ENCODE measurements at regions not wholly inside any gene's neighbourhood (a gene's known extent, or its start where the extent isn't known, plus 50 kb on each side); places are given as distances from the start of the nearest gene placed in this dataset.
"Not testable (repeated sequence)": the region's sequence is repeated elsewhere in the genome, so short reads cannot be mapped to it uniquely, and the experiment has no call there.

DNA sequence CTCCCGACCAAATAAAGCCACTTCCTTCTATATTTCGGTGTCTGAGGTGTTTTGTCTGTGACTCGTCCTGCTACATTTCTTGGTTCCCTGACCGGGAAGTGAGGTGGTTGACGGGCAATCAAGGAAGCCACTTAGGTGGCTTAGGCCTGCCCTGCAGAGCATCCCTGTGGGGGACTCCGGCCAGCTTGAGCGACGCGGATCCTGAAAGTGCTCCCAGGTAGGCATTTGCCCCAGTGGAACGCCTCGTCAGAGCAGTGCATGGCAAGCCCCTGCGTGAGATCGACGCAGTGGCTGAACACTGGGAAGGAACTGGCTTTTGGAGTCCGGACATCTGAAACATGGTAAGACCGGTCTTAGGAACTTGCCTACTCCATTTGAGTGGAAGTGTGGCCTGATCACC is 157.2 kb upstream of the COX7C start:
- DNase-seq = no peak

DNA sequence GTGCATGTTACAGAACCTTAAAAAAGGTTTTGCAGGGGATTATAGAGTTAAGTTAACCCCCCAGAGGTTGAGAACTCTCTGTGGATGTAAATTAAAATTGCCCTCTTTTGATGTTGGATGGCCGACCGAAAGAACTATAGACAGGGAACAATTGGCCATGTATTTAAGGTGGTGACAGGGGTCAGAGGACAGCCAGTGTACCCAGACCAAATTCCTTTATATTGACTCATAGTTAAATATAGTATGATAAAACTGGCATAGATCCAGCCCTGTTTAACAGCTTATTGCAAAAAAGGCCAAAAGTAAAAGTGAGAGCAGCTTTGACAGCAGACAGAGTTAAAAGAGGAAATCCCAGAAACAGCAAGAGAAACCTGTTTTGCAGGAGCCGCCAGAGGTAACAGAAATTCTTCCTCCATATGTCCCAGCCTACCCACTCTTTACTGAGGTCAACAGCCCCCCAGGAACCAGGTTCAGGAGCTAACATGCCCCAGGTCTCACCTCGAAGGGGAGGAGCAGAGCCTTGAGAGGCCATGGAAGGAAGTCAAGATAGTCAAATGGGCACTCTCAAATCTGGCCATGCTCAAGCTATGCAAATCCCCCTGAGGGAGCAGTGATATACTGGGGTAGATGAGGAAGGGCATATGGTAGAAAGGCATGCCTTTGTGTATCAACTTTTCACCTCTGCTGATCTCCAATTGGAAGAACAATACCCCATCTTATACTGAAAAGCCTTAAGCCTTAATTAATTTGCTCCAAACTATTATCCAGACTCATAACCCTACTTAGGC is 156.4 kb upstream of the COX7C start:
- no peak for DNase-seq

DNA sequence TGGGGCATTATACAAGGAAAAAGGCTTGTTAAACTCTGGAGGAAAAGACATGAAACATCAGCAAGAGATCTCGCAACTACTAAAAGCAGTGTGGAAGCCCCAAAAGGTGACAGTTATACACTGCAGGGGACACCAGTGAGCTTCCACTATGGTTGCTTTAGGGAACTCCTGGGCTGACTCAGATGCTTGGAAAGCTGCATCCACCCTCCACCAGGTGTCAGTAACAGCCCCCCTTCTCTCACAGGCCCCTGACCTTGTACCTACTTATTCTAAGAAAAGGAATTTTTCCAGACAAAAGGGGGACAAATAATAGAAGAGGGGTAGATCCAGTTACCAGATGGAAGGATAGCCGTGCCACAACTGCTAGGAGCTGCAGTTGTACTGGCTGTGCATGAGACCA is 154.4 kb upstream of the COX7C start:
- DNase-seq = no peak

DNA sequence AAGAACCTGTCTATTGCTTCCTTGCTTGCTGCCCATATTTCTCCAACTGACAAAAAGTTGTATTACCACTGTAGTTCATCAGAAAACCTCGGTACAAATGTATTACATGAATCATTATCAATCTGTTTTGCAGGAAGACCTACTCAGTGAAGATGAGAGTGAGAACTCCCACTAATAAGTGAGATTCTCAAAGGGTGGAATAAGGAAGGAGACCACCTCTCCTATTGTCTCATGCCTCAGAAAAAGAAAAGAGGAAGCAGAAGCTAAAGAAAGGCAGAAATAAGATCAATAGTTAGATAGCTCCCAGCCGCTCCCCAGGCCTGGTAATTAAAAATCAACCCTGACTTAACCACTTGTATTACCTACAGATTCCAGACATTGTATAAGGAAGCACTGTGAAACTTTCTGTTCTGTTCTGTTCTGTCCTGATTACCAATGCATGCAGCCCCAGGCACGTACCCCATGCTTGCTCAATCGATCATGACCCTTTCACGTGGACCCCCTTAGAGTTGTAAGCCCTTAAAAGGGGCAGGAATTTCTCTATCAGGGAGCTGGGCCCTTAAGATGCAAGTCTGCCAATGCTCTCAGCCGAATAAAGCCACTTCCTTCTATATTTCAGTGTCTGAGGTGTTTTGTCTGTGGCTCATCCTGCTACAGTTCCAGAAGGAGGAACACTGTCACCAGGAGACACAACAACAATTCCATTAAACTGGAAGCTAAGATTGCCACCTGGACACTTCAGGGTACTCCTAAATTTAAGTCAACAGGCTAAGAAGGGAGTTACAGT is 152.5 kb upstream of the COX7C start:
- DNase-seq = no peak

DNA sequence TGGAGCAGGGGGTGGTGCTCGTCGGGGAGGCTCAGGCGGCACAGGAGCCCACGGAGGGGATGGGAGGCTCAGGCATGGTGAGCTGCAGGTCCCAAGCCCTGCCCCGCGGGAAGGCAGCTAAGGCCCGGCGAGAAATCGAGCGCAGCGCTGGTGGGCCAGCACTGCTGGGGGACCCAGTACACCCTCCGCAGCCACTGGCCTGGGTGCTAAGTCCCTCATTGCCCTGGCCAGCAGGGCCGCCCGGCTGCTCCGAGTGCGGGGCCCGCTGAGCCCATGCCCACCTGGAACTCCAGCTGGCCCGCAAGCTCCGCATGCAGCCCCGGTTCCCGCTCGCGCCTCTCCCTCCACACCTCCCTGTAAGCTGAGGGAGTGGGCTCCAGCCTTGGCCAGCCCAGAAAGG is 151.0 kb upstream of the COX7C start:
- DNase-seq = not testable (repeated sequence)

DNA sequence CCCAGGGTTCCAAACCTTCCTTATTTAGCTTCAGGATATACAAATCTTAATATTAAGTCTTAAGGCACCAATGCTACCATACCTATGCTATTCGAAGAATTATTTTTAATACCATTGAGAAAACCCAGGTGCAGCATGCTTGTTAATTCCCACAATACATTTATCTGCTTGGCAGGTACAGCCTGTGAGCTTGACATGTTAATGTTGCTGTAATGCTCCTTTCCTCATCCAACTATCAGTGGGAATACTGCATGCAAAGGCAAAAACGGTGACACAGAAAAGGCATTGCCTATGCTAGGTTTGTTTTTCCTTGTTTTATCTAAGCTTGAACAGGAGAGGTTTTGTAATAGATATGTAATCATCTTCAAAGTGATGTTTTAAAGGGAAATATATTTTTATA is 135.7 kb upstream of the COX7C start:
- DNase-seq = no peak

DNA sequence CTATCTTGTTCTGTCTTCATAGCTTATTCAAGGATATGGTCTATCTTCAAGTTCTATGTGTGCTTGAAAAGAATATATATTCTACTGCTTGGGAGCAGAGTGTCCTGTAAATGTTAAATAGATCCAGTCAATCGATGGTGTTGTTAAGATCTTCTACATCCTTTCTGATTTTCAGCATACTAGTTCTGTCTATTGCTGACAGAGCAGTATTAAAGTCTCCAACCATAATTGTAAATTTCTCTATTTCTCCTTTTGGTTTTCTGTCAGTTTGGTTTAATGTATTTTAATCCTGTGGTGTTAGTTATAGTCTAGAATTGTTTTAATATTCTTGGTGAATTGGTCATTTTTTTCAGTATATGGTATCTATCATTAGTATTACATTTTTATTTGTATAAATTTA is 124.0 kb upstream of the COX7C start:
- DNase-seq = no peak

DNA sequence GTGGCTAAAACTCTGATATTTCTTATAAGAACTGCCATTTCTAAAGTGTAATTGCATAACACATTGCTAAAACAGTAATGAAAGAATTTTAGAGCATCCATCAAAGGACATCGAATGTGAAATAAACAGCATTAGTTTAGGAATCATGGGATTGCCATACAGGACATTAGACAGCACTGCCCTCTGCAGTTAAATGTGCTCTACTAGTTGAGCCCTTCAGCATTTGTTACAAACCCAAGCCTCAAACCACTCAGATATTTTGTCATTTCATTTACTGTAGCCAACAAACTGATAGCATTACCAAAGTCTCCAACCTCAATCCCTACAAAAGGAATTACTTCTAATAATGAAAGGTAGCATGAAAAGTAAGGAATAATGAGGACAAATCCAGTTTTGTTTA is 116.8 kb upstream of the COX7C start:
- DNase-seq = no peak

DNA sequence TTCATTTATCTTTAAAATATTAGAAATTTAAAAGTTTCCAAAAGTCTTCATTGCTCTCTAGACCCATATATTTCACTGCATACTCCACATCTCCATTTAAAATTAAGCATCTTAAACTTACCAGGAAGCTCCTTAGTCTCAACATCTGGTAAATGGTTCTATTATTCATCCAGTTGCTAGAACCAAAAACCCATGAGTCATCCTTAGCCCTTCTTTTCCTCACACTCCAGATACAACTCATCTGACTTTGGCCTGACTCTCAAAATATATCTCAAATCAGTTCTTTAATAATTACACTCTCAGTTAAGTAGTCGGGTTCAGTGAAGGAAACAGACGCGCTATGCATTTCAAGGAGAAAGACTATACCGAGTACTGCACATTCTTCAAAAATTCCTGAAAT is 110.2 kb upstream of the COX7C start:
- DNase-seq = no peak

DNA sequence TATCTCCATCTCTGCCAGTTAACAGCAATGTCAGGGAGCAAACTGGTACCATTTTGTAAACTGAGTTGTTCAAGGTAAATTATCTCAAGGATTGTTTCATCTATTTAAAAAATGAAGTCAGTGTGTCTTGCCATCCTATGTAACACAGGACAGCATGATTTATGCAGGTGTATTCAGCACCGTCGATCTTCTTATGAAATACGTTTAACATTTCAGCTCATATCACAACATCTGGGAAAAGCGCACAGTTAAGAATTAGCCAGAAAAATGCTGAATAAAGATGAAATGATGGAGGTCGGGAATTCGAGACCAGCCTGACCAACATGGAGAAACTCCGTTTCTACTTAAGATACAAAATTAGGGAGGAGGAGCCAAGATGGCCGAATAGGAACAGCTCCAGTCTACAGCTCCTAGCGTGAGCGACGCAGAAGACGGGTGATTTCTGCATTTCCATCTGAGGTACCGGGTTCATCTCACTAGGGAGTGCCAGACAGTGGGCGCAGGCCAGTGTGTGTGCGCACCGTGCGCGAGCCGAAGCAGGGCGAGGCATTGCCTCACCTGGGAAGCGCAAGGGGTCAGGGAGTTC is 107.3 kb upstream of the COX7C start:
- not testable (repeated sequence) for DNase-seq

DNA sequence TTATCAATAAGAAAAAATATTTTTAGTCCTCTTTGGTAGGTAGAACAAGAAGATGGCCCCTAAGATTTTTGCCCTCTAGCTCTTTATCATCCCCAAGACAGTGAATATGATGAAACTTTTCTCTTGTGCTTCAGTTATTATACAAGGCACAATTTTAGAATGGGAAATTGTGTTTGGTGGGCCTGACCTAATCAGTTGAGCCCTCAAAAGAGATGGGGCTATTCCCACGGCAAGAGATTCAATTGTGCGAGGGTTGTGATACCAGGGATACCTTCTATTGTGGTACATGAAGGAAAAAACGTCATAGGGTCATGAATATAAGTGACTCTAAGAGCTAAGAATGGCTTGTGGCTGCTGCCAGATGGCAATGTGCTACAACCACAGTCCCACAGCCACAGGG is 94.0 kb upstream of the COX7C start:
- DNase-seq = no peak

DNA sequence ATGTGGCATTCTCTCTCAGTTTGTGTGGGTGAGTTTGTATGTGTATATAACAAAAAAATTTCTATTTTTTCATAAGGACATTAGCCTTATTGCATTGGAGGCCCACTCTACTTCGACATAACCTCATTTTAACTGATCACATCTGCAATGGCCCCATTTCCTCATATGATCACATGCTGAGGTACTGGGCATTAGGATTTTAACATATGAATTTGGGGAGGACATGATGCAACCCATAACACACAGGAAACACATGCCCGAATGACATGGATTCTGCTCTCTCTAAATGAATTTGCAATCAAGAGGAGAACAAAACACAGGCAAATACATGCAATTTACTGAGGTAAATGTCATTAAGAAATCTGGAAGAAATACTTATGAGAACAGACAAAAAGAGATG is 92.1 kb upstream of the COX7C start:
- no peak for DNase-seq

DNA sequence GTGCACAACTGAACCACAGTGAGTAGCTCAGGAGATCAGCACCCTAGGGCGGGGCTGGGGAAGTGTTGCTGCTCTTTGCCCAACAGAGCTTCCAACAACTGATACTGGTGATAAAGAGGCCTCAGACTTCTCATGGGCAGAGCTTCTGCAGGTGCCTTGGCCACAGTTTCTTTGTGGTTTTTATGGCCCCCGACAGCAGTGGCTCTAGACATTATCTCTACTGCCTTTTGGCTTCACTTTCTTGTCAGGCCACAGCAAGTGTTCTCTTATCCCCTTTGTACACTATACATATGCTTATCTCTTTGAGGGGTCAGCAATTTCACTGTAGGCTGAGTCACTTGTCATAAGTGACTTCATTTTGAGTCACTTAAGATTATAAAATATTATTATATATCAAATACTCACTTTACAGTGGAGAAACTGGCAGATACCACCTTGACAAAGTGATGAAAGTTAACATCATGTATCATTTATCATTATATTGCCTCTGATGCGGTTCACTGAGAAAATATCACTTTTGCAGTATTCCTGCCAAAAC is 90.9 kb upstream of the COX7C start:
- no peak for DNase-seq

DNA sequence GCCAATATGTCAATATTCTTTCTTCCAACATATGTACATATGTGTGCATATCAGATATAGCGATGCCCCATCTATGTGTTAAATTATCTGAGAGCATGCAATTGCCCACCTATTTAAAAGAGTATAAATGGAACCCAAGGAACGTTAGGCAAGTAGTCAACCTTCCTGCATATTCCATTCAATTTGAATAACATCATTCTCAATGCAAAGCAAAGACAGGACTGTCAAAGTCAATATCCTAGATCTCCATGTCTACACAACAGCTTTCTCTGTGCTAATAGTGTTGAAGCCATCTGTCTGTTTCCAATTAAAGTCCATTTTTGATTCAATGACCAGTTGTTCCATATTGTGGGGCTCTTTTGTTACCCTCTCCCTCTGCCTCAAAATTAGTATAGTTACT is 85.3 kb upstream of the COX7C start:
- DNase-seq = no peak

DNA sequence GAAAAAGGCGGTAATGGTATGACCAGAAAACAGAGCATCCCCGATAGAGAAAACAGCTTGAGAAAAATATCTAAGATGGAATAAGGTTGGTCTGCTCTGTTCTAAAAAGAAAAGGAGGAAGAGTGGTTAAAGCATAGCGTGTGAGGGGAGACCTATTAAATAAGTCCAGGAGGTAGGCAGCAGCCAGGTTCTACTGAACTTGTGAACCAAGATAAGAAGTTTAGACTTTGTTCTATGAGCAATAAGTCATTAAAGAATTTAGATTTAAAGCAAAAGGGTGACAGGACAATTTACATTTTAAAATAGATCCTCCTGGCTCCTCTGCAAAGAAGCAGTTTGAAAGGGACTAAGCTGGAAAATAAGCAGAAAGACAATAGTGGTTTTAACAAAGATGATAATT is 81.3 kb upstream of the COX7C start:
- no peak for DNase-seq

DNA sequence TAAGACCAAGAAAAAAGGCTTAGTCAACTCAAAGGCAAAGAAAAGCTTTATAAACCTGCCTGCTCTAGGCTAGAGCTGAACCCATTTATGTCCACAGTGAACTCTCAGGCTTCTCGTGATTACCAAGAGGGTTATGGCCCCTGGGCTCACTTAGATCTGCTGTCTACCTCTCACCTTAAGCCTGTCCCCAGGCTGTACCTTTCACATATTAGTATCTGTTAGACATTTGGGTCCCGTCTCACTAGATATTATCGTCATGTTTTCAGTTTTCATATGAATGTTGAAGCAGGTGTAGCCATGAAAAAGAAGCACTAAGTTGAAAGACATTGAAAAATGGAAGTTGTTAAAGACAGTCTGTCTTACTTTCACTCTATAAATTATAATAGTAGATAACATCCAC is 75.2 kb upstream of the COX7C start:
- DNase-seq = no peak

DNA sequence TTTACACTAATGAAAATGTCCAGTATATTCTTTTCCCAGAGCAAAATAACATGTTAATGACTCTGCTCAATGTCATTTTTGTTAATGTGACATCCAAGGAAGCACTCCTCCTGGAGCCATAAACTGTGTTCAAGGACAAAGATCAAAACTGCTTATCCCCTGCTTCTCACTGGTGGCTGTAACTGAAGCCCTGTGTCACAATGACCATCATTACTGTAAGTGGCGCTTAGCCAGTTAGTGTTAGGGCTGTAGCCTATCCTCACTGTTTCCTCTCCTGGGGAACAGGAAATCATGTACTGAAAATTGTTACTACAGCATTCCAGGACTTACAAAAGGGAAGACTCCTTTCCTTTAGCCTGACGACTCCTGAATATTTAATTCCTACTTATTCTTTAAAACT is 71.7 kb upstream of the COX7C start:
- DNase-seq = no peak

DNA sequence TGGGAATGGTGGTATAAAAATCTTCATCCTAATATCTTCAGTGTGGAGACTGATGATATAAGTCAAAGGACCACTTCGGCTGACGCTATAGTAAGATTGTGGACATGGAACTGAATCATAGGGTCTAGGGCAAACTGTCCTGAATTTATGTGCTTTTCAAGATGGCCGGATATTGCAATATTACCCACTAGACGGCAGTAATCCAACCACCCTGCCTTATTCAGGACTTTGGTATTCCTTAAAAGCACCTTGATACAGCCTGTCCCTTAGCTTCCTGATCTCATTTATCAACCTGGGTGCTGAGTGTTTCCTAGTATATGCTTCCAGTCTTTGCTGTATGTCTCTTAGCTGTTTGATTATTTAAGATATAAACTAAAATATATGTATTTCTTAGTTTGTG is 71.2 kb upstream of the COX7C start:
- no peak for DNase-seq

DNA sequence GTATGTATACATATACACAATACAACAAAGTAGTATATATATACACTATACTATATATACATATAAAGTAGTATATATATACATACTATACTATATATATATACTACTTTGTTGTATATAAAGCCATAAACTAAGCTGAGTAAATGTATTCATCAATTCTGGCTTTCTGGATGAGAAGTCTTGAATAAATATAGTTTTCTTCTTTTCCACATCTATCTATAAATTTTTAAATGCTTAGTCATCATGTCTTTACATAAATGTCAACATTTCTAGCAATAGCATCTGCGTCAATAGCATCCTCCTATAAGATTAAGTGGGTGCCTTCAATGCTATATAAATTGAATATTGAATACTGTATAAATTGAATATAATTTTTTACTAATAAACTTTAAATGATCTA is 63.1 kb upstream of the COX7C start:
- DNase-seq = no peak

DNA sequence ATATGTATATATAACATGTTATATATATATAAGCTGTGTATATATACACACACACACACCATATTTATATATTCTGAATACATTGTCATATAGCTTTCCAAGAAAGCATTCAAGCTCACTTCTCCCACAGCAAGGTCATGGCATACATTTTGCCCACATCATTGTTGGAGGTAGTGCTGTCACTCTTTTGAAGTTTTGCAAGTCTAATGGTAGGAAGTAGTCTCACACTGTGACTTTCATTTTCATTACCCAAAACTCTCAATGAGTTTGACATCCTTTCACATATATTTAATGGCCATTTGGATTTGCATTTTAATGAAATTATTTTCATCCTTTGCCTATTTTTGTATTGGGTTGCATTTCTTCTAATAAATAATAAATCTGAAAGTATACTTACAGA is 59.8 kb upstream of the COX7C start:
- no peak for DNase-seq

DNA sequence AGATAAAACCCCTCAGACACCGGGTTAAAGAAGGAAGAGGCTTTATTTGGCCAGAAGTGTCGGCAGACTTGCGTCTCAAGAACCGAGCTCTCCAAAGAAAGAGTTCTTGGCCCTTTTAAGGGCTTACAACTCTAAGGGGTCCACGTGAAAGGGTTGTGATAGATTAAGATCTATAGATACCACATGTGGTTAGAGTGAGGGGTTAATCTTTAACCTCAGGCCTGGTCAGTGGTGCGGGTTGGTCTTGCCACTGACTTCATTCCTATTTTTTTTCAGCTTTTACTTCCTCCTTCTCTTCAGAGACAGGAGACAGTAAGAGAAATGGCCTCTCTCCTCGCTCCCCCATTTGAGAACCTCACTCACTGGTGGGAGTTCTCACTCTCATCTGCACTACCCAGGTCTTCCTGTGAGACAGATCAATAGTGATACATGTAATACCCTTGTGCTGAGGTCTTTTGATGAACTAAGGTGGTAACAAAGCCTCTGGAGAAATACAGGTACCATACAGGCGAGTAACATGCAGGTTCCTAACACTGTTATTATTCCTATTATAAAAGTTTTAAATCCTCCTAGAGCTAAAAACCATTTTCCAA is 52.4 kb upstream of the COX7C start:
- DNase-seq = no peak

DNA sequence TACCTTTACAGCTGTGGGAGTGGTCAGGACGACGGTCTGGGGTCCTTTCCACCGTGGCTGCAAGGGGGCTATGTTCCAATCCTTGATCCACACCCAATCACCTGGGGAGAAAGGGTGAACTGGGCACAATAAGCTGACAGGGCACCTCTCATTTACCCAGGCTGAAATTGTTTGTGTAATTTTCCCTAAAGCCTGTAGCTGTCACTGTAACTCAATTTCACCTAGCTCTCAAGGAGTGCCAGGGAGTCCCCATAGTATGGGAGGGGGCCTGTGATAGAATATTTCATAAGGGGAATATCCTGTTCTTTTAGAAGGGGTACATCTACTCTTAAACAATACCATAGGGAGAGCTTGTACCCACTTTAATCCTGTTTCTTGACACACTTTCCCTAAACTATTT is 51.7 kb upstream of the COX7C start:
- DNase-seq = not testable (repeated sequence)
